Uterus (tissue), 2 donors: ENCODE measurements at regions not wholly inside any gene's neighbourhood (a gene's known extent, or its start where the extent isn't known, plus 50 kb on each side); places are given as distances from the start of the nearest gene placed in this dataset.

Experiments
- CTCF ChIP-seq, 4 experiments: fragments of 200-600 bp in 2 of 4; fragments of 450-650 bp in 2 of 4; sonication (generic) in 2 of 4; IDR thresholded peaks; one replicate each; pipeline ENCODE4 v1.5.1; 2016 to 2019; ENCODE audit warnings: antibody characterized with exemption in 4 of 4, mild to moderate bottlenecking in 2 of 4, moderate library complexity in 1 of 4
- POLR2A ChIP-seq, 2 donors: fragments of 450-650 bp; IDR thresholded peaks; one replicate each; pipeline ENCODE4 v1.6.1; 2016; ENCODE audit warnings: antibody characterized with exemption in 2 of 2, mild to moderate bottlenecking in 1 of 2, moderate library complexity in 1 of 2

GRCh38 chr5:54671681-54672080 lies 154.1 kb downstream of the SNX18 start:
- TF ChIP-seq CTCF (IDR thresholded peaks at IDR 0.05) (no peak), POLR2A (IDR thresholded peaks at IDR 0.05) (no peak)
